ENCODE measurements at regions not wholly inside any gene's neighbourhood (a gene's known extent, or its start where the extent isn't known, plus 50 kb on each side); places are given as distances from the start of the nearest gene placed in this dataset.

- Histone ChIP-seq H3K9me3 (ENCODE audit: low read depth) (no peaks in the 10 kb centered on the region), H2AFZ (replicated peaks) (no peak overlapping the region), H3K79me2 (ENCODE audit: low read depth) (no peaks in the 10 kb centered on the region), H4K20me1 (ENCODE audit: low read depth) (no peaks in the 10 kb centered on the region), H3K27me3 (no peaks in the 10 kb centered on the region), H3K4me1 (peaks cover 6% of the 10 kb centered on the region), H3K9ac (no peak overlapping the region), H3K27ac (no peak overlapping the region), H3K36me3 (no peaks in the 10 kb centered on the region), H3K4me3 (no peak overlapping the region), H3F3A (ENCODE audit: low read depth) (no peaks in the 10 kb centered on the region), H3K4me2 (no peak overlapping the region)
- TF ChIP-seq EZH2 (IDR thresholded peaks at IDR 0.05) = no peak
- TF ChIP-seq EZH2phosphoT487 (IDR thresholded peaks at IDR 0.05) = no peak
- no peak for TF ChIP-seq CTCF (IDR thresholded peaks at IDR 0.05)
- H3K9me3 Mint-ChIP-seq = no peaks in the 10 kb centered on the region
- no peak for DNase-seq (ENCODE audit: low spot score)
- no peaks in the 10 kb centered on the region for H3K36me3 Mint-ChIP-seq
- peaks cover 3% of the 10 kb centered on the region for H3K4me1 Mint-ChIP-seq
- no peak overlapping the region for H3K27ac Mint-ChIP-seq
- H3K27me3 Mint-ChIP-seq (ENCODE audit: insufficient read depth, low read depth) = peaks cover 3% of the 10 kb centered on the region
- H3K4me3 Mint-ChIP-seq = no peak overlapping the region
These were observed 178.6 kb downstream of the POLR1F start for GRCh38 chr7:19530261-19530660.

- Mint-ChIP-seq H3K27me3 (ENCODE audit: insufficient read depth, low read depth) (no peaks in the 10 kb centered on the region), H3K9me3 (no peaks in the 10 kb centered on the region), H3K4me1 (peaks cover 6% of the 10 kb centered on the region), H3K36me3 (no peaks in the 10 kb centered on the region), H3K4me3 (no peak overlapping the region), H3K27ac (no peak overlapping the region)
- H3K4me1 ChIP-seq = peaks cover 6% of the 10 kb centered on the region
- H3K9ac ChIP-seq = no peak overlapping the region
- H3K27ac ChIP-seq = no peak overlapping the region
- H3K79me2 ChIP-seq (ENCODE audit: low read depth) = no peaks in the 10 kb centered on the region
- no peak overlapping the region for H3K4me2 ChIP-seq
- peak; percentile 5 for DNase-seq (ENCODE audit: low spot score)
- H4K20me1 ChIP-seq (ENCODE audit: low read depth) = no peaks in the 10 kb centered on the region
- H3K4me3 ChIP-seq = no peak overlapping the region
- H3K36me3 ChIP-seq = no peaks in the 10 kb centered on the region
- H2AFZ ChIP-seq (replicated peaks) = no peak overlapping the region
- H3K9me3 ChIP-seq (ENCODE audit: low read depth) = no peaks in the 10 kb centered on the region
- H3K27me3 ChIP-seq = no peaks in the 10 kb centered on the region
- no peak for TF ChIP-seq EZH2 (IDR thresholded peaks at IDR 0.05)
- no peak for TF ChIP-seq CTCF (IDR thresholded peaks at IDR 0.05)
- no peak for TF ChIP-seq EZH2phosphoT487 (IDR thresholded peaks at IDR 0.05)
- no peaks in the 10 kb centered on the region for H3F3A ChIP-seq (ENCODE audit: low read depth)
These were observed 182.2 kb downstream of the POLR1F start for GRCh38 chr7:19526639-19527038.

DNA sequence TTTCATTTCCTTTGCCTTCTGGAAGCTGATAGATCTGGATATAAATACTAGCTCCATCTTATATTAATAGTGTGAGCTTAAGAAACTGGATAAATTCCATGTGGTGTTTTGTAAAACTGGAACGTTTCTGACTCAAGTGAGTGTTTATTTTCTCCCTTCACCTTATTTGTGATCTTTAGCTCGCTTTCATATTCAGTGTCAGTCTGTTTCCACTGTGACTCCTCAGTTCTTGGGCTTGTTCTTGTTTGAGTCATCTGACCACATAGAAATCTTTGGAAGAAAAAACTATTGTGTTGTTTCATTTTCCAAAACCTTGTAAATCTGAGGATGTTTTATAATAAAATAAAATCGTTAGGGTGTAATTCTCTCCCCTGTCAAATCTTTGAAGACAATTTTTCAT is 186.4 kb downstream of the POLR1F start:
- H3K4me1 ChIP-seq = peaks cover 6% of the 10 kb centered on the region
- H3K4me1 Mint-ChIP-seq = peaks cover 6% of the 10 kb centered on the region
- no peak for DNase-seq (ENCODE audit: low spot score)
- no peak overlapping the region for H3K27ac Mint-ChIP-seq
- no peak overlapping the region for H3K4me3 Mint-ChIP-seq
- no peaks in the 10 kb centered on the region for H3K27me3 ChIP-seq
- no peaks in the 10 kb centered on the region for H3K9me3 ChIP-seq (ENCODE audit: low read depth)
- no peaks in the 10 kb centered on the region for H3K36me3 ChIP-seq
- H3K79me2 ChIP-seq (ENCODE audit: low read depth) = no peaks in the 10 kb centered on the region
- no peaks in the 10 kb centered on the region for H3K27me3 Mint-ChIP-seq (ENCODE audit: insufficient read depth, low read depth)
- H3K36me3 Mint-ChIP-seq = no peaks in the 10 kb centered on the region
- H3K4me3 ChIP-seq = no peak overlapping the region
- H3K9me3 Mint-ChIP-seq = no peaks in the 10 kb centered on the region
- no peak overlapping the region for H2AFZ ChIP-seq (replicated peaks)
- no peak overlapping the region for H3K4me2 ChIP-seq
- no peak overlapping the region for H3K27ac ChIP-seq
- H3F3A ChIP-seq (ENCODE audit: low read depth) = no peaks in the 10 kb centered on the region
- H3K9ac ChIP-seq = no peak overlapping the region
- no peaks in the 10 kb centered on the region for H4K20me1 ChIP-seq (ENCODE audit: low read depth)
- no peak for TF ChIP-seq EZH2phosphoT487 (IDR thresholded peaks at IDR 0.05)
- TF ChIP-seq CTCF (IDR thresholded peaks at IDR 0.05) = no peak
- TF ChIP-seq EZH2 (IDR thresholded peaks at IDR 0.05) = no peak

DNA sequence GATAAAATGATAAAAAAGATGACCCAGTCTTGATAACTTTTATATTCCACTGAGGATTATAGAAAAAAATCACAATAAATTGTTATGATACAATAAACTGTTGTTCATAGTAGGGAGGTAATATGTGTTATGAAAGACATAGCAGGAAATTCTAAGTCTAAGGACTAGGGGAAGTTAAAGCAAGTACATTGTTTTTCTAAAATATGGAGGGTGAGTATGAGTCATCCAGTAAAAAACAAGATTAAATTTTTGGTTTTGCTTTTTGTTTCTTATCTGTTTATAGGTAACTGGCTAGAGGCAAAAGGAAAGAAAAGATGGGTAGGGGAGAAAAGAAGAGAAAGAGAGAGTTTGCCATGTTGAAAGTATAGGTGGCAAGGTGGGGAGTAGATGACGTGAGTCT is 188.4 kb downstream of the POLR1F start:
- H3K4me3 ChIP-seq = no peak overlapping the region
- no peak overlapping the region for H2AFZ ChIP-seq (replicated peaks)
- Mint-ChIP-seq H3K9me3 (no peaks in the 10 kb centered on the region), H3K36me3 (no peaks in the 10 kb centered on the region), H3K27ac (no peak overlapping the region), H3K27me3 (ENCODE audit: insufficient read depth, low read depth) (no peaks in the 10 kb centered on the region), H3K4me3 (no peak overlapping the region), H3K4me1 (peaks cover 3% of the 10 kb centered on the region)
- H3K27me3 ChIP-seq = no peaks in the 10 kb centered on the region
- H3K36me3 ChIP-seq = no peaks in the 10 kb centered on the region
- H3K27ac ChIP-seq = no peak overlapping the region
- no peak for TF ChIP-seq CTCF (IDR thresholded peaks at IDR 0.05)
- H3K4me2 ChIP-seq = no peak overlapping the region
- H3K9me3 ChIP-seq (ENCODE audit: low read depth) = no peaks in the 10 kb centered on the region
- no peaks in the 10 kb centered on the region for H3F3A ChIP-seq (ENCODE audit: low read depth)
- no peak overlapping the region for H3K9ac ChIP-seq
- H3K79me2 ChIP-seq (ENCODE audit: low read depth) = no peaks in the 10 kb centered on the region
- no peaks in the 10 kb centered on the region for H4K20me1 ChIP-seq (ENCODE audit: low read depth)
- no peak for DNase-seq (ENCODE audit: low spot score)
- no peaks in the 10 kb centered on the region for H3K4me1 ChIP-seq
